ENCODE measurements at regions not wholly inside any gene's neighbourhood (a gene's known extent, or its start where the extent isn't known, plus 50 kb on each side); places are given as distances from the start of the nearest gene placed in this dataset.

DNA sequence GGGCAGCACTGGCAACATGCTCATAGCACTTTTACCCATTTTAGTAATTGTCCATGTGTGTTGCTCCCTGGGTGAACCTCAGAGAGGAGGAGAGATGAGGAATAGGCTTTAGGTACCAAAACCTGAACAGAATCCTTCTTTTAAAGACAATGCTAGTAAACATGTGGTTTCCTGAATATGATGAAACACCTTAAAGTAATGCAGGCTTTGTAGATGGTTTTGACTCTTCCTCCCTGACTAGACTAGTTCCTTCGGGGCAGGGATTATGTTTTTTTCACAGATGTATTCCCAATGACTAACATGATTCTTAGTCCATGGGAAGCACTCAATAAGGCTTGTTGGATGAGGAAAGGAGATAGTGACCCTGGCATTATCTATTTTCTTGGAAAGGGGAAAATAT, 367.6 kb upstream of the JAG1 start:
- DNase-seq (ENCODE audit: low read depth, low spot score): no peak

DNA sequence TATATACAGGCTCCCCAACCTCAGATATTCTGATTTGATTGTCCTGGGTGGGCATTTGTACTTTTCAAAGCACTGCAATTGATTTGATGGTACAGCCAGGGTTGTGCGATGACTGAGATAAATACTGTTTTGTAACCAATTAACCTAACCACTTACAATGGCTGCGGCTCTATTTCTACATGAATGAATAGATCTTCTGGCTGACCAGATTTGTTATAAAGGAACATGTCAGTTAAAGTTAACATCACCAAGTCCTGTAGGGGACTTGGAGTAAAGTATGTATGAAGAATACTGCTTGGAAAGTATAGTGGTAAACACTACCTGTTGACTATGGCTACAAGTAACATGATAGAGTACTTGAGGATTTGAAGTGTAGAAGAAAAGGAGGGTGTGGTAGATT, 369.2 kb upstream of the JAG1 start:
- DNase-seq (ENCODE audit: low read depth, low spot score): no peak

DNA sequence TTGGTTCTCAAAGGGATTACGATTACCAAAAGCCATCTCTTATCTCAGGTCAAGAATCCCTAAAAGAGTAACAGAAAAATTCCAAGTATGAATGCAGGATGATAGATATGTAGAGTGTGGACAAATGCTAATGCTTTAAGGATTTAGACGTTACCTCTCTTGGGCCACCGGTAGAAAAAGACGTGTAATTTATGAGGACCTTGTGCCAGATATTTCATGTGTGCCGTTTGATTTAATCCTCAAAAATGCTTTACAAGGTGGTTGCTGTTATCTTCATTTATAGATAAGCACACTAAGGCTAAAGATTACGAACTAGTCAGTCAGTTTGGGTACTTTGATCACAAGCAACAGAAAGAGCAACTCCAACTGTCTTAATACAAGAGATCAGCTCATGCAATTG, 370.8 kb upstream of the JAG1 start:
- DNase-seq (ENCODE audit: low read depth, low spot score): no peak

DNA sequence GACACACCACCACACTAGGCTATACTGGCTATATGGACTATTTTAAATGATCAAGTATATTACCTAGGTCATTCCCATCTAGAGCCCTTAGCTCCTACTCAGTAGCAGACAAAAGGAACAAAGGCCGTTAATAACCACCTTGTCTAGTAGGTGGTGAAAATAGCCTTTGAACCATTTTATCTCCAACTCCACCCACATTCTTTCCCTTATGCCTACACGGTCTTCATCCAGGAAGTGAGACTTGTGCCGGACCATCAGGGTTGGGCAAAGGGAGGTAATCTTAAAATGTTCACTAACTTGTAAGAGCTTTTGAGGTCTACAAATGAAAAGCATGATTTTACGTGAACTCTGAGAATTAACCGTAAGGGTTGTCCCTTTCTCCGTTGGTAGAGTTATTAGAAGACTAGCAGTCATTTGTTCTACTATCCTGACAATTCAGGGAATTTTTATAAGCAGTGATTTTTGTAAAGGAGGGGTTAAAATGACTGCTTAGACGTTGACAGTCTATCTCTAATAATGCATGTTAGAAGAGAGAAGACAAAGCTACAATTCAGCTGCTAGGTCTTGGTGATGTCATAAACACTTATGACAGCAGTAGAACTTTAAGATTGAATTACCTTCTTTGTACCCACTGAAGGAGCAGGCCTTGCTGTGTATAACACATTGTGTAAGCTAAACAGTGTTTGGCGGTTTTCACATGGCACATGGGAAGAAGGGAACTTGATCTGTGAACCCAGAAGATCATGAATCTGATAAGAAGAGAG, 371.8 kb upstream of the JAG1 start:
- no peak for DNase-seq (ENCODE audit: low read depth, low spot score)

DNA sequence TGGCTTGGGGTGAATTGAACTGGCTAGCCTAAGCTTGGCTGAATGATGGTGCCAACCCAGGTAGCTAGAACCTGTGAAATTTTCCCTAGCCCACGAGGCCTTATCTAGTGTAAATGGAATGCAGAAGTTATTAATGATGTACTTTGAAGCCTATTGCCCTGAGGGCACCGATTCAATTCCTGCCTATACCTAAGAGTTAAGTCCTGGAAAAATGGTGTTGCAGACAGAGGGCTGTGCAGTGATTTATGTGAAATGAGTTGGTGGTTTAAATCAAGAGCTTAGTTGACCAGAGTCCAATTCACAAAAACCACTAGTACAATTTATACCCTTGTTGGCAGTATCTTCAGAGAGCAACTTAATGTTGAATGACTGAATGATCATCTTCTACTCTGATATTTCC, 373.8 kb upstream of the JAG1 start:
- DNase-seq (ENCODE audit: low read depth, low spot score): peak; percentile 41

DNA sequence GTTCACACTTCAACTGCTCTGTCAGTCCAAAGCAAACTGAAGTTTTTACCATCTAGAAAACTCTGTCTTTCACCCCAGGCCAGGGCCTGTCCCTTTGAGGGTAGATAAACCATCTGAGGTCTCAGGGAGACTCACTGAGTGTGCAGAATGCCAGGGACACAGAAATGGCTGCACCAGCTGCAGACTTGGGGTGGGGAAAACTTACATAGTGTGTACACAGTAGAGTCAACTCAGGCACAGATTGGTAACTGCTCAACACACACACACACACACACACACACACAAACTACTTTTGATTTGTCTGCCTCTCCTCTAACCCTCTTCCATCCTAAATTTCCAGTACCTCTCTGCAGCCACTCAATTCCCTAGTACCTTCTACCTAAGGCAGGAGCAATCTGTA, 374.9 kb upstream of the JAG1 start:
- no peak for DNase-seq (ENCODE audit: low read depth, low spot score)

DNA sequence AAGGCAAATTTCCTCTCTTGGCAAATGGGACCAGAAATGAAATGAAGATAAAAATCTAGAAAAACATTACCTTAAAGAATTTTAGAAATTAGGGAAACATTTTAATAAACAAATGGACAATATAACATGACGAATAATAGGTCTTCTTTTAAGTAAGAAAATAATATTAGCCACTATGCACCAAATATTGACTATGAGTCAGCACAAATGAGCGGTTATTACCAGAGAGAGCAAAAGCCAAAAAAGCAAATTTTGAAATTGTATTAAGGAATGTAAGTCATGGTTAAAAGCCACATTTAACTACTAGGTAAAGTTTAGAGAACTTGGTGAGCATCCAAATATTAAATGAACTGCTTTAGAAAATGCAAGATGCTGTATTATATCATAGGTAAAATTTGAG, 376.6 kb upstream of the JAG1 start:
- DNase-seq (ENCODE audit: low read depth, low spot score): no peak

GRCh38 chr20:11051136-11051535, 377.3 kb upstream of the JAG1 start:
- peak; percentile 14 for DNase-seq (ENCODE audit: low read depth, low spot score)

GRCh38 chr20:11053310-11053709, 379.5 kb upstream of the JAG1 start:
- no peak for DNase-seq (ENCODE audit: low read depth, low spot score)

DNA sequence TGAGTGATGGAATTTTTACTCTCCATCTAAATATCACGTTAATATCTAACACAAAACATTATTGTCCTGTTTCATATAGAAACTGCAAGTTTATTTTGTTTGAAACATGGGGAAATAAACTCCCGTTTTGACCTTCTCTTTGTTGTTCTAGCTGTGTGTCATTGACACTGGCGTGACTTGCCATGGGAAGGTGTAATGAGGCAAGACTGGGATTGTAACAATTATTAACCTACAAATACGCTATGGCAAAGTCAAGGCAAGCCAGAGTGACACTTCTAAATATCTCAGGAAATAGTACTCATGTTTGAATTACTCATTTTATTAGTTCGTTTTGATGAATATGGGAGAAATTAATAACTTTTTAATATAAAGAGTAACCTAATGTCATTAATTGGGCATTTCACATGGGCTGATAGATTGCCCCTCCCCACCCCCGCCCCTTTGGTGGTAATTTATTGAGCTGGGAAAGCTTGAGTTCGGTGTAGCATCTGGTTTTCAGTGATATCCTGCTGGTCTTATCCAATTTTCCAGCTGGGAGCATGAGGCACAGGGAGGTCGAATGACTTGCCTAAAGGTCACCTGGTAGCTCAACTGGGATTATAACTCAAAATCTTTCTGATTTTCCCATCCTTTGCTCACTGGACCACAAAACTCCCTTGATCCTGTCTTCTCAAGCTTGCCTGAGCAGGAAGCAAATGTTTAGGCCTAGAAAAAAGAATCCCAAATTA, 380.6 kb upstream of the JAG1 start:
- no peak for DNase-seq (ENCODE audit: low read depth, low spot score)

DNA sequence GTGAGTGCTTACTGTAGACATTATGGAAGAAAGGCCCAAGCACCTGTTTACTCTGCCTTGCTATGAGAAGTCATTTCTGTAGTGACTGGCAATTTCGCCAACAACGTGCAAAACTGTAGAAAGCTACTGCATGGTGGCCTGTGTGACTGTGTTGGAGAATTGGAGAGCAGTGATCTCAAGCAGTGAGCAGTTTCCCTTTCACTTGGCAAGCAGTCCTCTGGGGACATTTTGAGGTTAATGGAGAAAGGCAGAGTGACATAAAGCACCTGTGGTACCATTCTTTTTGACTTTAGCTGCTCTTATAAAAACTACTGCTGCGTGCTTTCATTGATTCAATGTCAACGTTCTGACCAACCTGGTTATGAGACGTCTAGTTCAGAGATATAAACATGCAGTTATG, 382.6 kb upstream of the JAG1 start:
- DNase-seq (ENCODE audit: low read depth, low spot score): no peak

DNA sequence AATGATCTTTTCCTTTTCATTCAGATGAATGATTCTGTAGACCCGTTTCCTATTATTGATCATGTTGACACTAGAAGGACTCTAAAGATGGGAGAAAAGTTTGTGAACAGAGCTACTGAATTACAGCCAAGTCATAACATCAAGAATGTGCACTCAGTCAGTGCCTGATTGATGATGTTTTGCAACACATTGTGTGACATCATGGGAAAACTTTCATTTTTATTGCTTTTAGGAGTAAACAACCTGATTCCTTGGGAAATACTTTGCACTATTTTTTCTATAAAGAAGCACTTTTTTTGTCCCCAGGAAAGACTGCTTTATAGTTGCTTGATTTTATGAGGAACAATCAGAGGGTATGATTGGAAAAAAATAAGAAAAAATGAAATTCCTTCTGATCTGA, 383.8 kb upstream of the JAG1 start:
- no peak for DNase-seq (ENCODE audit: low read depth, low spot score)

DNA sequence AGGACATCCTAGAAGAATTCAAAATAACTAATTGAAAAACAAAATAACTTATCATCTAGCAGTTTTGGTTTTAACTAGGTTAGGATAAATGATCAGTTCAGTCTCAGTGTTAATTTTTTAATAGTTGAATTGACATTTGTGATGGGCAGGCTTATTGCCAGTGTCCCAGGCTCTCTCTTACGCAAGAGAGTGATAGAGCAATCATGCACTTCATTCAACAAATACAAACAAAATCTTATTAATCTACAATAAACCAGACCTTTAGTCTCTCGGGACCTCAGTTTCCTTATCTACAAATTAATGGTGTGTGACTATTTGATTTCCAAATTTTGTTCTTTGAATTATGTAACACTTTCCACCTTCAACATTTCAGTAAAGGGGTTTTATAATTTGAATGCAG, 385.9 kb upstream of the JAG1 start:
- no peak for DNase-seq (ENCODE audit: low read depth, low spot score)

DNA sequence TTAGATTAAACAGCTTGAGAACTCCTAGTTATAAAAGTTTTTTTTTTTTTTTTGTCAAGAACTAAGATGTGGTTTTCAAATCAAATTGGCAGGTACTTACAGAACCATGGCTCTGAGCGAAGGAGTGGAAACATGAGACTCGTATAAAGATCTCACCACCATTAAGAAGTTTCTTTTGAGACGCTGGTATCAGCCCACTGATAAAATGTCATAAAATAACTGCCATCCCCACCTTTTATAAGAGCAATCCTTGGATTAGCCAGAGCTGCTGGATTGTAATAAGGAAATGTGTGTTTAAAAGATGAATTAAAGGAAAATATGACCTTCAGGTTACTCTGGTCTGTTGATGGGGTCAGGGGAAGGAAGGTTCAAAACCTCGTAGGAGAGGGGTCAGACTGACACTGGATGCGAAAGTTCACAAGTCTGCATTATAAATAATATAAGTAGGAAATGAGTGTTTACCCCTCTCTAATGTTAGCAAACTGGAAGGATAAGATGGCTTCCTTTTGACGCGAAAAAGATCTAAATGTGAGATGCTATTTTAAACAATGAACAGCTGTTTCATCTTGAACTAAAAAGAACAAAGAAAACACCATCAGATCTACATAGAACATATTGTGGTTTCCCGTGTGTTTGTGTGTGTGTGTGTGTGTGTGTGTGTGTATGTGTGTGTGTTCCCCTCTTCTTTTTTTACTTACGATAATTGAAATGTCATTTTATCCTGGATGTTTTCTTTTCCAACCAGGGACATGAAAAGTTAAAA, 386.8 kb upstream of the JAG1 start:
- no peak for DNase-seq (ENCODE audit: low read depth, low spot score)

- no peak for DNase-seq (ENCODE audit: low read depth, low spot score)
Observed at GRCh38 chr20:11063444-11063843, 389.6 kb upstream of the JAG1 start.

- DNase-seq (ENCODE audit: low read depth, low spot score): no peak
Observed at GRCh38 chr20:11064946-11065345, 391.1 kb upstream of the JAG1 start.

- no peak for DNase-seq (ENCODE audit: low read depth, low spot score)
Observed at GRCh38 chr20:11067359-11067758, 393.6 kb upstream of the JAG1 start.

GRCh38 chr20:11072982-11073381, 399.2 kb upstream of the JAG1 start:
- no peak for DNase-seq (ENCODE audit: low read depth, low spot score)

GRCh38 chr20:11076434-11077105, 402.8 kb upstream of the JAG1 start:
- no peak for DNase-seq (ENCODE audit: low read depth, low spot score)

DNA sequence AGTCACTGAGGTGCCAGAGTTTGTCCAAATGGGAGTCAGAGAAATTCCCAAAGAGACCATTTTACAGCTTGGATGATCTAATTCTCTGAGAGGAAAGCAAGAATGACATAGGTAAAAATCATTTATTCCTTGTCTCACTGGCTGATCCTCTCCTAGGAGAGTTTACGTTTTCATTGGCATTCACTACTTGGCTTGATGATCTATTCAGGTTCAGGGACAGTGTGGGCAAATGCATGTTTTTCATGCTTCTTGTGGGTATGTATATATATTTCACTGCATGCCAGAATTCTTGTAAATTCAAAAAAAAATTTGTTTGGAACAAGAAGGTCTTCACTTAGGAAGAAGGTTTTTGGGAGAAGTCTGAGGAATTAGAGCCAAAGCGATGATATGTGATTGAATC, 403.4 kb upstream of the JAG1 start:
- DNase-seq (ENCODE audit: low read depth, low spot score): no peak

GRCh38 chr20:11080010-11080409, 406.2 kb upstream of the JAG1 start:
- no peak for DNase-seq (ENCODE audit: low read depth, low spot score)

GRCh38 chr20:11080781-11081377, 407.1 kb upstream of the JAG1 start:
- DNase-seq (ENCODE audit: low read depth, low spot score): no peak

Measured in astrocyte of the hippocampus (primary cell).